GM21619 (cell line): ENCODE measurements at regions not wholly inside any gene's neighbourhood (a gene's known extent, or its start where the extent isn't known, plus 50 kb on each side); places are given as distances from the start of the nearest gene placed in this dataset.

Experiments used
- ATAC-seq: cut with Tn5 transposase; IDR thresholded peaks from one replicate; pipeline ENCODE4 v1.9.1; 2021; ENCODE audit not compliant: unreplicated experiment

DNA sequence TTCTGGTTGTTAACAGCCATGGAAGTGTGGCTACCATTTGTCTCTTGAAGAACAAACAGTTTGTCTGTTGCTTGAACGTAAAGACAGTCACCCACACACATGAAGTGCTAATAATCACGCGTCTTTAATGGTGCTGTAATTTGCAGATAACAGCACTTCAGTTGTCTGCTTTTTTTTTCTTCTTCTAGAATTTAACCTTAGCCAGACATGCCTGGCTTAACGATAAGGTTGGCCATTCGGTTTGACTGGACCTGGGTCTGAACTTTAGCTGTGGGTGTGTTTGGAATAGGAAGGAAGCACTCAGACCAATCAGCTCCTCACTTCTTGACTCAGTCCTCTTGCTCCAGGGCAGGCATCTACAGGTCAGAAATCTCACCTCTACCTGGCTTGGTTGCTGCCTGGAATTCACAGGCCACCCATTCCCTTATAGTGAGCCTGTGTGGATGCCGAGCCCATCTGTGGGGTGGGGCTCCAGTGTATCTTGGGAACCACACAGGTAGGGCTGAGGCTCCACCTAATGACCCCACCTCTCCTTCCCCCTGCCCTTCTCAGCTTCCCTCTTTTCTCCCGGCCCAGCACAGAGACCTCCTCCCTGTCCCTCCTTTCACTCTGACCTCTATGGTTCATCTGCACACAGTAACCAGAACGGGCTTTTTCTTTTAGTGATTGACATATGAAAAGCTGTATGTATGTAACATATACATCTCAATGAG, 246.4 kb upstream of the PWP1 start:
- ATAC-seq = no peak

DNA sequence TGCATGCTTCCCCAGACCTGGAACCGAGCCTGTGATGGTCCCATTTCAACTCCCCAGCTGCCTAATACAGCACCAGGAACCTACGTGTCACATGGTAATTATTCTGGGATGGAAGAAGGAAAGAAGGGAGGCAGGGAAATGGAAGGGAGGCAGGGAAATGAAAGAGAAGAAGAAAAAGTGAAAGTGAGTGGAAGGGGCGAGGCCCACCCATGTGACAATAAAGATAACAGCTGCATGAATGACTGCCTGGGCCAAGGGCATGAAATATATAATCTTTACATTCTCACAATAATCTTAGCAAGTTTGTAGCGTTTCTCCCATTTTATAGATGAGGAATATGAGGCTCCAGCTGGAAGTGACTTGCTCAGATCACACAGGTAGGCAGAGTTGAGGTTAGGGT, 245.0 kb upstream of the PWP1 start:
- no peak for ATAC-seq

DNA sequence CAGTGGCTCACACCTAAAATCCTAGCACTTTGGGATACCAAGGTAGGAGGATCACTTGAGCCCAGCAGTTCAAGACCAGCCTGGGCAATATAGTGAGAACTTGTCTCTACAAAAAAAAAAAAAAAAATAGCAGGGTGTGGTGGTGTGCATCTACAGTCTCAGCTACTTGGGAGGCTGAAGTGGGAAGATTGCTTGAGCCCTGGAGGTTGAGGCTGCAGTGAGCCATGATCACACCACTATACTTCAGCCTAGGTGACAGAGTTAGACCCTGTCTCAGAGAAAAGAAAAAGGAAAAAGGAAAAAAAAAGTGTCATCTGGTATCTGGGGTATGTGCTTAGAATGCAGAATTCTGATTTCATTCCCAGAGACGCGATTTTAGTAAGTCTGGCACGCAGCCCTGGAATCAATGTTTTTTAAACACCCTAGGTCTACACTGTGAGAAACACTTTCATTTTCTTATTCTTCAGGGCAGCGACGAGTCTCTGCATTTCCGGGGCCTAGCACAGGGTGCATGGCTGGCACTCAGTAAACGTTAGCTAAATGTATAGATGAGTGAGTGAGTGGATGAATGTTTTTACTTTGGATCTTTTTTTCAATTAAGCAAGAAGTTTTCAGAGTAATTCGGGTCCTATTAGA, 243.8 kb upstream of the PWP1 start:
- ATAC-seq = no peak

DNA sequence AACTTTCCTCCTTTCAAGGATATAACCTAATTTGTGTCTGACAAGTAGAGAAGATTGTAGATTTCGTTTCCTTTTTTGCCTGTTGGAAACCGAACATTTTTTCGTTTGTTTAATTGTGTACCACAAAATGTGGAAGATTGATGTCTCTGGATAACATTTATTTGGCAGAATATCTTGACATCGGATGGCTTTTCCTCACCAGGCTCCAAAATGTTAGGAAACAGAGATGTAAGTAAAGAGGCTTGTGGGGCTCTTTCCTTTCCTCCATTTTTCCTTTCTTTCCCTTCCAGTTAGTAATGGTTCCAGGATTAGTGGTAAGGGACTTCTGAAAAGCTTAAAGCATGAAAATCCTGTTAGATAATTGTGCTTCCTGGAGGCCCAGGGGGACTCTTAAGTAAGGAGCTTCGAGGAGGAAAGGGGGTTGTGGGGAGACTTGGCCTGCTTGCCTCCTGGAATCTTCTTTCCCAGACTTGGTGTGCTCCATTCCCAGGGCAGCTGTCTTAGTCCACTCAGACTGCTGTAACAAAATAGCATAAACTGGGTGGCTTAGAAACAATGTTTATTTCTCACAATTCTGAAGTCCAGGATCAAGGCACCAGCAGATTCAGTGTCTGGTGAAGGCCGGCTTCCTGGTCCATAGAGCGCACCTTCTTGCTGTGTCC, 243.1 kb upstream of the PWP1 start:
- ATAC-seq = no peak

DNA sequence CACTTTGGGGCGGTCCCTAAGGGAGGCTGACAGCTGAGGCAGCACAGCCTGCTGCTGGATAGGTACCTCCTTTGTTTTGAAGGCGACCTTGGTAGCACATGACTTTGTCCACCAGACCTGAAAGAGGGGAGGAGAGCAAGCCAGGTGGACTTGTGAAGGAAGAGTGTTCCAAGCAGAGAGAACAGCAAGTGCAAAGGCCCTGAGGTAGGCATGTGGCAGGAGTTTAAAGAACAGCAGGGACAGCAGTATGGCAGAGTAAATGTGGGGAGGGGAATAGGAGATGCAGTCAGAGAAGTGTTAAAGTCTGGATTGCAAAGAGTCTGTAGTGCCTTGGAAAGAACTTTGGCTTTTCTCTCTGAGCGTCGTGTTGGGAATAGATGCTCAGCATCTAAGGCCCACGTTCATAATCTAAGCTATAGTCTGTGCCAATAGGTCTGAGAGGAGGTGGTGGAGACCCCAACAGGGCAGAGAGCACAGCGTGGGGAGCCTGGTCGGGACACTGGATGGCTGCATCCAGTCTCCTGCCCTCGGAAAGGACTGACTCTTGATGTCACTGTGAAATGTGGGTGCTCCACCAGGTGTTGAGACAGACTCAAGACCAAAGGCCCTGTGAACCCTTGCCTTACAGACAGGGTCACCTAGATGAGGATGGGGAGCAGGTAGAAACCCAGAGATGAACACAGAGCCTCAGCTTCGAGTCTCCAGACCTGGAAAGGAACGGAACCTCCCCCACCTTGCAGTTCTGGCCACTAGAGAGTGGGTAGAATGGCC, 242.1 kb upstream of the PWP1 start:
- ATAC-seq = no peak

DNA sequence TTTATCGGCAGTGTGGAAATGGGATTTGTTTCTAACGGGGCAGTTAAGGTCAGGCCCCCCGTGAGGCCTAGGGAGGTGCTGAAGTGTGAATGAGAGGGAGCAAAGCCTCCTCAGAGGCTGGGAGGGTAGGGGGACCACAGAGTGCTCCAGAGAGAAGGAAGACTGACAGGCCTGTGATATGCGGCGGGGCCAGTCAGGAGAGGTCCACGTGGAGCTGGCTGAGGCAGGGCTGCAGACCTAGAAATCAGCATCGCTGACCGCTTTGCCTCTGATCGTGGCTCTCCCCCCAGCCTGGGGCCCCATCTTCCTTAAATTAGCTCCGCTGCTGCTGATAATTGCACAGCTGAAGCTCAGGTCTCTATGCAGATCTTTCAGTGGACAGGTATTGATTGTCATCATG, 240.8 kb upstream of the PWP1 start:
- no peak for ATAC-seq

DNA sequence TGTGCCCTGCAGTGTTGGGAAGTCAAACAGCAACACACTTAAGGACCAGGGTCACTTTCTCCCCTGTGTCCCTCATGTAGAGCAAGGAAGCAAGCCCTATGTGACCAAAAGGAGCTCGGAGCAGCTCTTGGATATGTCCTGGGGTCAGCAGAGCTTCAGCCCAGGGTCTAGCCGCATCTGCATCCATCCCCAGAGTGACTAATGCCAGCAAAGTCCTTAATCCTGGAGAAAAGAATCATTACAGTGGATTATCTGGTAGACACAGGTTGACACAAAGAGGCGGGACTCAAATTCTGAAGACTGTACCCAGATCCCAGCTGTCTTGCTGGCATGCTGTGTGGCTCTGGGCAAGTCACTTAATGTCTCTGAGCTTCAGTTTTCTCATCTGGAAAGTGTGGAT, 239.1 kb upstream of the PWP1 start:
- ATAC-seq = no peak

DNA sequence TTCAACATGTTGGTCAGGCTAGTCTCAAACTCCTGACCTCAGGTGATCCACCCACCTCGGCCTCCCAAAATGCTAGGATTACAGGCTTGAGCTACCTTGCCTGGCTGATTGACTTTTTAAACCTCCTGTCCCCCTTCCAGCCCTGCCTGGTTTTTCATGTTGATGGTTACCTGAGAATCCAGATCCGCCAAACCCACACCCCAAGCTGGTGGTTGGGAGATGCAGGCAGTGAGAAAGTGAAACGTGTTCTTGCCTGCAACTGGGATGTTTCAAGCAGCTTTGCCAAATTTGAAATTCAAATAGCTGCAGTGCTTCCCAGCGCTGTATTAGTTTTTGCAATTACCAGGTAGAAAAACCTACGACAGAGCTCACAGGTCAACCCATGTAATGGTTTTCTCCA, 238.3 kb upstream of the PWP1 start:
- no peak for ATAC-seq

DNA sequence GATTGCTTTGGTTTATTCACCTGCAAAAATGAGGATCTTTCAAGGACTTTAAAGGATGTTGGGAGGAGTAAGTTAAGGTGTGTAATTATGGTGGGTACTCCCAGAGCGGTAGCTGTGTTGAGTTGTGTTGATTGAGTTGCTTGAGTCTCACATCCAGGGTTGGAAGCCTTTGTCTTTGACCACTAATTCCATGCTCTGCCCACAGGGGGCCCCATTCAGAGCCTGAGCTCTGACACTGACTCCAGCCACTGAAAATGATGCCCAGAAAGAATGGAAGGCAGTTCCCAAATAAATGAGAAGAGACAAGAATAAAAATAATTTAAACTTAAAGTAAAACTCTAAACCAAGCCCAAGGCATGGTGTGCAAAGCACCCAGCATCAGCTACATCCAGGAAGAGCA, 237.4 kb upstream of the PWP1 start:
- ATAC-seq = no peak

DNA sequence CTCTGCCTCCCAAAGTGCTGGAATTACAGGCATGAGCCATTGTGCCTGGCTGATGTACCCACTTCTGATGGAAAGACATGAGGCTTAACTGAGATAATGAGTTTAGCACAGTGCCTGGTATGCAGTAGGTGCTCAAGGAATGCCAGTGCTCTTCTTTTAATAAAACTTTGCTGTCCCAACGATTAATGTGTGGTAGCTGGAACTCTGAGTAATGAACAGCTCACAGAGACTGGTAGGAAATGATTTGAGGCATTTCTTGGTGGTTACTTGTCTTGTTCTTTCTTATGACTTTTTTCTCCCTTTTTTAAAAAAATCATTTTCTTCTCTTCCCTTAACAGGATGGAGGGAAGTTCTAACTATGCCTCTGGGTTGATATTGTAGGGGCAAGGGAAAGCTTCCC, 235.7 kb upstream of the PWP1 start:
- ATAC-seq = no peak

DNA sequence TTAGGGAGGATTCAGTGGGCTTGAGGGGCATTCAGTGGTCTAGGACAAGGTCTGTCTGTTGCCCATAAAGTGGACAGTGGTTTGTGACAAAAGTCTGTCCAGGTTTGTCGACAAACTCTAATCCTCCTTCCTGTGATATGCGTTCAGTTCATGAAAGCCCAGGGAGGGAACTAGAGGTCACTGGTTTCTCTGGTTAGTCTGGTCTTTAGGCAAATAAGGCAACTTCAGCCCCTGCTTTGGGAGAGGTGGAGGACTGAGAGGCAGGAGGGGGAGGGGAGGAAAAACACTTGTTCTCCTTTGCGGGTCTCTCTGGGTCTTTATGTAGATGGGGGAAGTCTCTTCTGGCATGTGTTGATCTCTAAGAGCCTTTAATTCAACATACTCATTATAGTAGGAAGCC, 235.1 kb upstream of the PWP1 start:
- no peak for ATAC-seq

DNA sequence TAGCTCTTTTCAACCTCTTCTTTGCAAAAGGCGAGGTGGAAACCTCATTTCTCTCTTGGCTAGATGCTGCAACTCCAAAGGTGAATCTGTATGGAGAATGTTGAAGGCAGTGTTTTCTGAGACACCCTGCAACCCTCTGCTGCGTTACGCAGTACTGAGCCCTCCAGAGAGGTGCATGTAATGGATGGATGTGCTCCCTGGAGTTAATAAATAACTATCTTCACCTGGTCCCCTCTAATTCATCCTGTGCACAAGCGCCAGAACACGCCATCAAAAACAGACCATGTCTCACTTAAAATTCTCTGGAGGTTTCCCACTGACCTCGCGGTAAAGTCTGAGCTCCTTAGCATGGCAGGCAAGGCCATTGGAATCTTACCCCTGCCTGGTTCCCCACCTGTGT, 234.4 kb upstream of the PWP1 start:
- no peak for ATAC-seq

DNA sequence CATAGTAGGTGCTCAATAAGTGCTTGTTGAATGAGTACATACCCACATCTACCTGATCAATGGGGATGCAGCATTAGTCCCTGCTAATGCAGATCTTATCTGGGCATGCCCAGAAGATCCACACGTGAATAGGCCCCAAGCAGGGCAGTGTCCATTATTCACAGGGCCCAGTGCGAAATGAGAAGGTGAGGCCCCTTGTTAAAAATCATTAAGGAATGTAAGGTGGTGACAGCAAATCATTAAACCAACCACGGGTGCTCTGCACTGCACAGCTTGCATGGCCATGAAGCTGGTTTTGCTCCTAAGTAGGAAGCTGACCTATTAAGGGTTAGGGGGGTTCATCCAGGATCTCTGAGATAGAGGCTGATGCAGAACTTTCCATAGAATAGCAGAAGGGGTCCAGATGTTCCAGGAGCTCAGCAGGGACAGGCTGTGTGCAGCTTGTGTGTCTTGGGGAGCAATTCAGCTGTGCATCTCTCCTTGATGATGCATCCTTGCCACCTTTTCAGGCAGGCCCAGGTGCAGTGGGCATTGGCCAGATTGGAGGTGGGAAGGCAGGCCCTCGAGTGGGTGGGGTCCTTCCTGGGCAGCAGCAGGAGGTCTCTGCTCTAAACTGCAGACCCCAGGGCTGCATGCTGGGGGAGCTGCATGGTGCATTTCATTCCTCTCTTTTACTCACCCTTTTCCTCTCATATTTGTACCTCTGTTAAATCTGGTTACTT, 231.3 kb upstream of the PWP1 start:
- ATAC-seq = no peak

DNA sequence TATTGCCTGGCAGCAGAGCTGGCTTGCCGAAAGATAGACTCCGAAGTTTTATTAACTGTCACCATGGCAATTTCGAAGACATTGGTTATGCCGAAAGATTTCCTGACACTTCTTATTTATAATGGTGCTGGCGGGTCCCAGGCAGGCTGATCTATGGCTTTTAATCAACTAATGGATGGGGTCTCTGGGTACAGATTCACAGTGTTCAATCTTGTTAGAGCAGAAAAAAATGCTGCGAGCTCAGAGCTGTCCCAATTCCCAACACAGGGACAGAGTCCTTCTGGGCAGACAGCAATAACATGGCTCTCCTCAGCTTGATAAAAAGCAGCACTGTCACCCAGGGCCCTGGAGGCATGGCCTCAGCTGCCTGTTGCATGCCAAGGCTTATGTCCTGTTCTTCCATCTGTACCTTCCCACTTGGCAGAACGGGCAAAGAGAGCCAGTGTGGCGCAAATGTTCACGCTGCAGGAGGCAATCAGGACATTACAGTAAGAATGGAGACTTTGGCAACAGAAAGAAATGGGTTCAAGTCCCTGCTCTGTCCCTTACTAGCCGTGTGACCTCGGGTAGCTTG, 228.2 kb upstream of the PWP1 start:
- no peak for ATAC-seq

DNA sequence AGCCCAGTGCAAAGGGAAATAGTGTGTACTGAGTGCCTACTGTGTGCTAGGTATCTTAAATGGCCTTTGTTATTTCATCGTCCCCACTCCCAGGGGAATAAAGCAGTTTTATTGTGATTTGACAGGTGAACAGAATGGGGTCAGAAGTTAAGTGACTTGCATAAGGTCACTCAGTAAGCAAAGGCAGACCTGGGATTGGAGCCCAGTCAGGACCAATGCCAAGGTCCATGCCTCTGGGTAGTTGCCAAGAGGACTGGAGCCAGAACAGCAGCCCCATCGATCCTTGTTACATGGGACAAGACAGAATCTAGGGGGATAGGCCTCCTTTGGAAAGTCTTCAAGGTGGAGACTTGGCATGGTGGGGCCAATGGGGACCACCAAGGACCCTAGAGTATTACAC, 227.4 kb upstream of the PWP1 start:
- no peak for ATAC-seq

DNA sequence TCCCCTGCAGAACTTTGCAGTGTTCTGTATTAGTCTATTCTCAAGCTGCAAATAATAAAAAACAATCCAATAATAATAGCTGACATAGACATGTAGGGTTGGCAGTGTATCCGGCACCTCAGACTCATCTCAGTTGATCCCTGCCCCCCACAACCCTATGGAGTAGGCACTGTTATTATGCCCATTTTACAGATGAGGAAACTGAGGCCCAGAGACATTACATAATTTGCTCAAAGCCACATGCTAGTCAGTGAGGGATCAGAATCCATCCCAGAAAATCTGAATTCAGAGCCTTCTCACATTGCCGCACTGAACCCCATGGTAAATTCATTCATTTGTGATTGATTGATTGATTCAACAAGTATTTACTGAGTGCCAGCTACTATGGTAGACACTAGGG, 226.6 kb upstream of the PWP1 start:
- no peak for ATAC-seq

DNA sequence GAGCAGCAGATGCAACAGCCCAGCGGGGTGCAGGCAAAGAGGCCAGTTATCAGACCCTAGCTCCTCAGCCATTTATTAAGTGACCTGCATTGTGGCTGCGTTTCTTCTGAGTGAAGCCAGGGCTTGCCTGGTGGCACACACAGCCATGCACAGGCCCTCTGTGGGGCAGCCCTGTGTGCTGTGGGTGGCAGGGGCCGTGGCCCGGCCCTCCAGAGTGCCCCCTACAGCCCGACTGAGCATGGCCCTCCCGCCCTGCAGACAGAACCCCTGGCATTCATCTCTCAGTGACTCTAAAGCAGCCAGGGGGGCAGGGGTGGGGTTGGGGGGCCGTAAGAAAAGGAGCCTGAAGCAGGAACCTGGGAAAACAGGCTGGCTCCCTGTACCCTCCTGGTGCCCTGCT, 226.0 kb upstream of the PWP1 start:
- ATAC-seq = no peak

DNA sequence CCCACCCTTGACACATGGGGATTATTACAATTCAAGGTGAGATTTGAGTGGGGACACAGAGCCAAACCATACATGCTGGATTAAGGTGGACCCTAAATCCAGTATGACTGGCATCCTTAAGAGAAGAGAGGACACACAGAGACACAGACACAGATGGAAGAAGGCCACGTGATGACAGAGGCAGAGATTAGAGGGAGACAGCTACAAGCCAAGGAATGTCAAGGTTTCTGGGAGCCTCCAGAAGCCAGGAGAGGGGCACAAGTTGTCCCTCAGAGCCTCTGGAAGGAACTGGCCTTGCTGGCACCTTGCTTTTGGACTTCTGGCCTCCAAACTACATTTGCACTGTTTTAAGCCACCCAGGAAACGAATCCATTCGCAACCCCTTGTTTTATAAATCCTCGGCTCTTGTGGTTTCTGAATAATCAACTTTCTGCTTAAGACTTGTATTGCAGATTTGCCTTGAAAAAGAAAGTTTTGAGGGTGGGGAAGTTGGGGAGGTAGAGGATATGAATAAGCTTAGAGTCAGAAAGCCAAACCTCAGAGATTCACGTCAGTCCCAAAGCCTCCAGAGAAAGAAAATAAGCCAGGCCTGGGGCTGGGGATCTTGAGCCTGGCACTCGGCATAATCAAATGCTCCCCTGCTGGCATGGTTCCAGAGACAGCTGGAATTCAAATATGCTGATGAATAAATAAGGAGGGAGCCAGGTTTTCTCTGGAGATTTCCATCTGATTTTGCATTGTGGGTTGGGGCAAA, 224.2 kb upstream of the PWP1 start:
- ATAC-seq = no peak

DNA sequence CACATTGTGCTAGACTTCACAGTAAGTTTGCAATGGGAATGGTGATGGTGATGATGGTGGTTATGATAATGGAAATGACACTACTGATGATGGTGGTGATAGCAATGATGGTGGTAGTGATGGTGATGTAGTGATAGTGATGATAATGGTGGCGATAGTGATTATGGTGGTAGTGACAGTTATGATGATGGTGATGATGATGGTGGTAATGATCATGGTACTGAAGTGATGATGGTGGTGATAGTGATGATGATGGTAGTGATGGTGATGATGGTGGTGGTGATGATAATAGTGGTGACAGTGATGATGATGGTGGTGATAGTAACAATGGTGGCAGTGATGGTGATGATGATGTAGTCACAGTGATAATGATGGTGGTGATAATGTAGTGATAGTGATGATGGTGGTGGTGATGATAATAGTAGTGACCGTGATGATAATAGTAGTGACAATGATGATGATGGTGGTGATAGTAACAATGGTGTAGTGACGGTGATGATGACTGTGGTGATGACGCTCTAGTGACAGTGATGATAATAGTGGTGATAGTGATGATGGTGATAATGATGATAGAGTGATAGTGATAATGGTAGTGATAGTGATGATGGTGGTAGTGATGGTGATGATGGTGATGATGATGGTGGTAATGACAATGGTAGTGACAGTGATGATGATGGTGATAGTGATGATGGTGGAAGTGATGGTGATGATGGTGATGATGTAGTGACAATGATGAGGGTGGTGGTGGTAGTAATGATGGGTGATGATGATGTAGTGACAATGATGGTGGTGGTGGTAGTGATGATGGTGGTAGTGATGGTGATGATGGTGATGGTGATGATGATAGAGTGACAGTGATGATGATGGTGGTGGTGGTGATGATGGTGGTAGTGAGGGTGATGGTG, 222.9 kb upstream of the PWP1 start:
- no peak for ATAC-seq
